ENCODE measurements at regions not wholly inside any gene's neighbourhood (a gene's known extent, or its start where the extent isn't known, plus 50 kb on each side); places are given as distances from the start of the nearest gene placed in this dataset.

DNA sequence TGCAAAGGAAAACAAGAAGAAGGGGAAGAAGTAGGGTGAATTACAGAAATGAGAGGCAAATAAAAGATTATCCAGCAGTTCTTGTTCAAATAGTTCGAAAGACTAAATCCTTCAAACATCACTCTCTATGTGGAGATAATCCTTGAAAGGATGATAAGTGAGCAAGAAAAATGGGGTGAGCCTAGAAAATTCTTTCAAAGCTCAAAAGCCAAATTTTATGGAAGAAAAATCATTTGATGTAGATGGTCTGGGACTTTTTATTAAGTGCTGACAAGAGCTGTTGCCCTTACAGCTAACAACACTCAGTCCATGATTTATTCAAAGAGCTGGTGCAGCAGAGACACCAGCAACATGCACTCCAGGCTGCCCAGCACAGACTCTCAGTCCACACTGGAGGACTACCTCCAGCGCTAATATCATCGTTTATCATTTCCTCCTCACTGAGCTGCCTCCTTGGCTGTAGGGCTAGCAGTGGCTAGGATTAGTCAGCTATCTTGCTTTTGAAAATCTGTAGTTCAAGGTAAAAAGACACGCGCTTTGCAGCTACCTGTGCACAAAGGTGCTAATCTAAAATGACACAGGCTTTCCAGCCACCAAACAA, 264.8 kb upstream of the KIF2A start:
- Histone ChIP-seq H3K4me1 (ENCODE audit: insufficient read depth, low read length) (peaks cover 26% of the 10 kb centered on the region), H3K9ac (ENCODE audit: low read depth, low read length) (no peak overlapping the region), H3K9me3 (ENCODE audit: control insufficient read depth, insufficient read depth, low read length) (no peaks in the 10 kb centered on the region), H3K36me3 (ENCODE audit: insufficient read depth, low read length) (no peaks in the 10 kb centered on the region)

DNA sequence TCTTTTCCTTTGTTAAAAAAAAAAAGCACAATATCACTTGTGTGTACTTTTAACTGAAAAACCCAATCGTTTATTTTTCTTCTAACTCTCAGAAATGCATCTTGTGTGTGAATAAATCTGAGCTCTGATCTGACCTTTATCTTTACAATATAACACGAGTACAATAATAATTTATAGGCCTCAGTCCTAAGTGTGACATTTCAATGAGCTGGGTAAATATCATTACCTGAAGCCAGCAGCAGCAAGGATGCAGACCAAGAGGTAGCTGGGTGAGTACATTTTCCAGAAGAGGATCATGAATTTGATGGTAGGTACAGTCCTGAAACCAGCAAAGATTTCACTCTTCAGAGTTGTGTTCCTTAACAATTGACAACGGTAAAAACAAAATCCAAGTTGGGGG, 264.0 kb upstream of the KIF2A start:
- H3K9ac ChIP-seq (ENCODE audit: low read depth, low read length), result no peak overlapping the region
- no peaks in the 10 kb centered on the region for H3K9me3 ChIP-seq (ENCODE audit: control insufficient read depth, insufficient read depth, low read length)
- no peaks in the 10 kb centered on the region for H3K36me3 ChIP-seq (ENCODE audit: insufficient read depth, low read length)

DNA sequence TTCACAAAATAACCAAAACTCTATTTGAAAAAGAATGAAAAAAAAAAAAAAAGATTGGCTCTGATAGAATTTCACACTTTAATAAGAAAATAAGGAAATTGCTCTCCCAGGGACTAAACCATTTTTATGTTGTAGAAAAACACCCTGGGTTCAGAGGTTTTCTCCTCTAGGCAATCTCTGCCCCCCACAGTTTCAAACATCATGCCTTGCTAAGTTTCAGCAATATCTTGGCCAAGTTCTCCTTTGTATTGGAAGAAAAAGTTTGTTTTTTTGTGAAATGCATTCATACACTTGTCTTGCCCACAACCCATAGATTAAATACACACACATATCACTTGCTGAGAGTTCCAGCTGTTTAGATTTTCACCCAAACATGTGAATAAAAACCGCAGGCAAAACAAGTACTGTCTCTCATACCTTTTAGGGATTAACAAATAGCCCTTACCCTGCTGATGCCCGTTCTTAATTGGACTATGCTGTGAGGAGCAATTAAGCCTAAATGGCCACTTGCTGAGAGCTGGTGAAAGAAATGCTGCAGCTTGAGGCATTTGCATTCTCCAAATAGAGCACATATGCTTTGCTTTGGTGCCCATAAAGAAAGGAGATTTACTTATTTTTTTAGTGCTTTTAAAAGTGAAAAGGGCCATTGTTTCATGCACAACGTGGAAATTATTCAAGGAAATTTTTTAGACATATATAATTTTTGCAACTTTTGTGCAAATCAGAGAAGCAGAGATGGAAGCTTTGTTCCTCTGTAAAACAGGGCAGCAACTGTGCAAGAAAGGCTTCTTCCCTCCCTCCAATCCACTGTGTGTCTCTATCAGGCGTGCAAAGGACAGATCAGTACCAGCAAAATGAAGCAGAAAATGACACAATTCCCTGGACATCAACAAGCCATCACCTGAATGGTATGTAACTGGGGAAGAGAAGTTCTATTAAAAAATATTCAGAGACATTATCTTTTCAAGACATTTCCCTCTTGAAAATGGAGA, 262.4 kb upstream of the KIF2A start:
- H3K4me1 ChIP-seq (ENCODE audit: insufficient read depth, low read length), result peaks cover 26% of the 10 kb centered on the region

More for the DNA sequence above, 264.0 kb upstream of the KIF2A start:
- peaks cover 26% of the 10 kb centered on the region for H3K4me1 ChIP-seq (ENCODE audit: insufficient read depth, low read length)

DNA sequence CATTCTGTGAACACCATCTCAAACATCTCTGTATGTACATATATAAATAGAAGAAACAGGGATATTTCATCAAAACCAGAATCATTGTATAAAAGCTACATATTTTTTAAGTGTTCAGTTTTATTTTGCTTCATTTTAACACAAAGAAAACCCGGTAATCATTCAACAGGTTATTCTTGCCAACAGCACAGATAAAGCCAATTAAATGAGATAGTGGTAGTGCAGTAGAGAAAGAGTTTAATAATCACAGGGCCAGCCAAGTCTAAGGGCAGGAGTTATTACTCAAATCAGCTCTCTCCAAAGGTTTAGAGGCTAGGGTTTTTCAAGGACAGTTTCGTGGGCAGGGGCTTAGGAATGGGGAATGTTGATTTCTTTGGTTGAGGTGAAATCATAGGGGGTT, 261.0 kb upstream of the KIF2A start:
- no peak overlapping the region for H3K9ac ChIP-seq (ENCODE audit: low read depth, low read length)
- H3K9me3 ChIP-seq (ENCODE audit: control insufficient read depth, insufficient read depth, low read length), result no peaks in the 10 kb centered on the region
- peaks cover 26% of the 10 kb centered on the region for H3K4me1 ChIP-seq (ENCODE audit: insufficient read depth, low read length)
- no peaks in the 10 kb centered on the region for H3K36me3 ChIP-seq (ENCODE audit: insufficient read depth, low read length)

More for the DNA sequence above, 262.4 kb upstream of the KIF2A start:
- Histone ChIP-seq H3K36me3 (ENCODE audit: insufficient read depth, low read length) (no peaks in the 10 kb centered on the region), H3K9me3 (ENCODE audit: control insufficient read depth, insufficient read depth, low read length) (no peaks in the 10 kb centered on the region), H3K9ac (ENCODE audit: low read depth, low read length) (no peak overlapping the region; the same call in 1 of the 2 replicates)

DNA sequence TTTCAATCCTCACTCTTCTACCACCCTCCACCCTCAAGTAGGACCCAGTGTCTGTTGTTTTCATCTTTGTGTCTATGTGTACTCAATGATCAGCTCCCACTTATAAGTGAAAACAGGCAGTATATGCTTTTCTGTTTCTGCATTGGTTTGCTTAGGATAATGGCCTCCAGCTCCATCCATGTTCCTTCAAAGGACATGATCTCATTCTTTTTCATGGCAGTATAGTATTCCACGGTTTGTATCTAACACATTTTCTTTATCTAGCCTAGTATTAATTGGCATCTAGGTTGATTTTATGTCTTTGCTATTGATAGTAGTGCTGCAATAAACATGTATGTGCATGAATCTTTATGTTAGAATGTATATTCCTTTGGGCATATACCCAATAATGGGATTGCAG, 259.8 kb upstream of the KIF2A start:
- Histone ChIP-seq H3K36me3 (ENCODE audit: insufficient read depth, low read length) (no peaks in the 10 kb centered on the region), H3K9me3 (ENCODE audit: control insufficient read depth, insufficient read depth, low read length) (no peaks in the 10 kb centered on the region), H3K4me1 (ENCODE audit: insufficient read depth, low read length) (peaks cover 26% of the 10 kb centered on the region), H3K9ac (ENCODE audit: low read depth, low read length) (no peak overlapping the region)

DNA sequence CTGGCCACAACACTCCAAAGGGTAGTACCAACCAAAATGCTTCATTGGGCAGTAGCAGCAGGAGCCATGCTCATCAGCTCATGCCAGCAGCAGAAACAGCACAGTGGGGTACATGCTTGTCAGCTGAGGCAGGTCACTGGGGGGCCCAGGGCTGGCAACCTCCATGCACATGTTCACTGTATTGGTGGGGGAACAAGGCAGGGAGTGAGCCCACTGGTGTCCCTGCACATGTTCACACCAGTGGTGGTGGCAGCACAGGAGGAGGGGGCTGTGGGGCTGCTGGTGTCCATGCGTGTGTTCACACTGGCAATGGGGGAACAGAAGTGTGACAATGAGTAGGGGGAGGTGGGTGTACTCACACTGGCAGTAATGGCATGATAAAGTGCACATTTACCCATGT, 254.3 kb upstream of the KIF2A start:
- H3K9me3 ChIP-seq (ENCODE audit: control insufficient read depth, insufficient read depth, low read length), result no peaks in the 10 kb centered on the region
- no peaks in the 10 kb centered on the region; the same call in 1 of the 2 replicates for H3K4me1 ChIP-seq (ENCODE audit: insufficient read depth, low read length)
- no peak overlapping the region for H3K9ac ChIP-seq (ENCODE audit: low read depth, low read length)
- H3K36me3 ChIP-seq (ENCODE audit: insufficient read depth, low read length), result no peaks in the 10 kb centered on the region

DNA sequence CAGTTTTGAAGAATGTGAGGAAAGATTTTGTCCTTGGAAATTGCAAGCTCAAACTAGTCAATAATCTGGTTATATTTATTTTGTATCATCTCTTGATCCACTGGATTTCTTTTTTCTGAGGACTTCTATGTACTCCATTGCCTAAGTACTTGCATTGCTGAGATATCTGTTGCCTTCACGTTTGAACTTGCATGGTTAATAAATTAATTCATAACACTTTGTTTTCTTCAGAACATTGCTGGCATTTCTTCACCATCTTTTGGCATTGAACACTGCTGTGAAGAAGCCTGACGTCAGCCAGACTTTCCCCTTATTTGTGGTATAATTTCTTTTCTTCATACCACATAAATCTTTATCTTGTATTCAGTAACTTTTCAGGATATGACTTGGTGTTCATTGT, 246.0 kb upstream of the KIF2A start:
- H3K4me1 ChIP-seq (ENCODE audit: insufficient read depth, low read length), result 0 out of 2 replicates have a peak, but pooled peaks cover 2% of the 10 kb centered on the region
- no peak overlapping the region for H3K9ac ChIP-seq (ENCODE audit: low read depth, low read length)
- H3K9me3 ChIP-seq (ENCODE audit: control insufficient read depth, insufficient read depth, low read length), result no peaks in the 10 kb centered on the region
- H3K36me3 ChIP-seq (ENCODE audit: insufficient read depth, low read length), result no peaks in the 10 kb centered on the region

DNA sequence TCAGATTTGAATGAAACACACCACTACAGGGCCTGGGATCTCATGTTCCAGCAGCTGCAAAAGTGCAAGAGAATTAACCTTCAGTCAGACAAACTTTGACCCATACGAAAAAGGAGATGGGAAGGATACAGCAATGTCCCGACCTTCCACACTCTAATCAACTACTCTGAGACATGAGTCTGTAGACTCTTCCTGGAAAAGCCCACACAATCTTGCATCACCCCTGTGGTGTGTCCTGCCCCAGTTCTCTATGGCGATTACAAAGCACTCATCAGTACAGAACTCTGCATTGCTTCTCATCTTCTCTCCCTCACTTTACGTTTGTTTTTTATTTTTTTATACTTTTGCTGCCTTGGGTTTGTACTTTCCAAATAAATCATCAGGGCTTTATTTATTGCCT, 241.0 kb upstream of the KIF2A start:
- Histone ChIP-seq H3K9ac (ENCODE audit: low read depth, low read length) (no peak overlapping the region), H3K9me3 (ENCODE audit: control insufficient read depth, insufficient read depth, low read length) (no peaks in the 10 kb centered on the region), H3K36me3 (ENCODE audit: insufficient read depth, low read length) (no peaks in the 10 kb centered on the region), H3K4me1 (ENCODE audit: insufficient read depth, low read length) (0 out of 2 replicates have a peak, but pooled peaks cover 4% of the 10 kb centered on the region)

DNA sequence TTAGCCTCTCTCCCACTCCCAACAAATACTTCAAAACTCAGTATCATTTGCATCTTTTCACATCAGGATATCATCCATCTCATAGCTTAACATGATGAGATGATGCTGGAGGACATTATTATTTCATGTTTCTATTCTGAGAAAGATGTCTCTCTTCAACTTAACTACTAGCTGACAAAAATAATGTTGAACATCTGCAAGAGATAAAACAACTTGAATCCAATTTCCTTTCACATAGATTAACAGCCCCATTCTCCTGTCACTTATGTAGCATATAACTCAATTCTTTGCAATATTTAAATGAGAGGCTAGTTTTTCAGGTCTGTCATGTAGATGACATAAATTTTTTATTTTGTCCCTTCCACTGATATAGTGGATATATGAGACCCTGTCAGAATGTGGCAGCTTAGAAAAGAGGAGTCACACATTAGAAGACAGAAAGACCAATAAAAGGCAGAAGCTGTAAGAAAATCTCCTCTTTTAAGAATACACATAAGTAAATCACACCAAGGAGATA, 239.2 kb upstream of the KIF2A start:
- Histone ChIP-seq H3K36me3 (ENCODE audit: insufficient read depth, low read length) (no peaks in the 10 kb centered on the region), H3K9me3 (ENCODE audit: control insufficient read depth, insufficient read depth, low read length) (no peaks in the 10 kb centered on the region), H3K4me1 (ENCODE audit: insufficient read depth, low read length) (0 out of 2 replicates have a peak, but pooled peaks cover 4% of the 10 kb centered on the region), H3K9ac (ENCODE audit: low read depth, low read length) (no peak overlapping the region)

DNA sequence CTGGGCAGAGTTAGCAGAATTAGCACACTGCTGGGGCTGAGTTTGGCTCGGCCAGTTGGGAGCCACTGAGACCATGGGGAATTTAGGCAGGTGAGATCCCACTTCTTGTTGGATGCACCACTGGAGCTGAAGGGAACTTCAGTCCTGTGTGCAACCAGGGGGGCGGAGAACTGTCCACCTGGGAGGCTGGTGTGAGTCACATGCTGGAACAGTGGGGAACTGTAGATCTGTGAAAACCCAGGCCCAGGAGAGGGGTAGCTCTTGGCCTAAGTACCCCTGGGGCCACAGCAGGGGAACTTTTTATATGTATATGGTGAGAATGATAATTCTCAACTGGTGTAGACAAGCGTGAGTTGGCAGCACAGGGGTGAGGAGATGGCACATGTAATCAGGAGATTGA, 237.5 kb upstream of the KIF2A start:
- Histone ChIP-seq H3K4me1 (ENCODE audit: insufficient read depth, low read length) (peaks cover 16% of the 10 kb centered on the region), H3K36me3 (ENCODE audit: insufficient read depth, low read length) (no peaks in the 10 kb centered on the region), H3K9me3 (ENCODE audit: control insufficient read depth, insufficient read depth, low read length) (no peaks in the 10 kb centered on the region)

DNA sequence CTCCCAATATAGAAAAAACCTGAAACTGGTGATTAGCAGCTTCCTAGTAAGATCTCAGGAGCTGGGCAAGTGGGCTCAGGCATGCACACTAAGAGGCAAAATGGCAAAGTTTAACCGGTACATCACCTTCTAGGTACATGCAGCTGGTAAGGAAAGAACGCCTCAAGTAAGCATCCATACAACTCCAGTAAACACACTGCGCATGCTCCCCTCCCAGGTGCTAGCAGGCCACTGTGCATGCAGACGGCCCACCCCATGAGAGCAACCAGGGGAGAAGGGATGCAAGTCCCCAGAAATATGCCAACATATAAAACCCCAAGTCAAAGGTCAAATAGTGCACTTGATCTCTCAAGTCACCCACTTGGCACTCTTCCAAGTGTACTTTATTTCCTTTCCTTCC, 228.6 kb upstream of the KIF2A start:
- no peaks in the 10 kb centered on the region for H3K36me3 ChIP-seq (ENCODE audit: insufficient read depth, low read length)
- H3K4me1 ChIP-seq (ENCODE audit: insufficient read depth, low read length), result peaks cover 46% of the 10 kb centered on the region
- no peaks in the 10 kb centered on the region for H3K9me3 ChIP-seq (ENCODE audit: control insufficient read depth, insufficient read depth, low read length)
- no peak overlapping the region for H3K9ac ChIP-seq (ENCODE audit: low read depth, low read length)

More for the DNA sequence above, 237.5 kb upstream of the KIF2A start:
- H3K9ac ChIP-seq (ENCODE audit: low read depth, low read length), result no peak overlapping the region

DNA sequence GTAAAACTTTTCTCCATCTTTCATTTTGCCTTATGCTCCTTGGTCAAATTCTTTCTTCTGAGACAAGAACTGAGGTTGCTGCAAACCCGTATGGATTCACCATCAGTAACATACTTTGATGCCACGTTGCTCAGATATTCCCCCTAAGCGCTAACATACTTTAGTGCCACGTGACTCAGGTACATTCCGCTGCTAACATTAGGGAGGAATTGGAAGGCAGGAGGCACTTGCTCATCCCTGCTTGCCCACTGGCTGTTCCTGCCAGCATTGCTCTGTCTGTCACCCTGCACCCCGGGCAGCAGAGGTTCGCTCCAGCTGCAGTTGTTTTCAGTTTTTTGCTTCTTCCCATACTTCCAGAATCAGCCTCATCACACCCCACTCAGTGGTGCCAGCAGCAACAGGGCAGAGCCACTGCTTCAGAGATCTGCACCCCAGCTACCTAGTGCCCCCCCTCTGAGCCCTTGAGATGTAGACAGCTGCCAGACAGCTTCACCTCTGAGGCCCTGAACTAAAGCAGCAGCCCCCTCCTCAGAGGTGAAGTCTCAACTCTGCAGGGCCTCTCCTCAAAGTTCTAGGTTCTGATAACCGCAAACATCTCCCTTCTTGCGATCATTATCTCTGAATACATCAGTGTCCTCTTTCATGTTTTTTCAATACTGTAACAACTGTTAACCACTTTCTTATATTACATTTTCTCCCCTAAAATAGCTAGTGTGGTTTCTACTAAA, 228.0 kb upstream of the KIF2A start:
- no peaks in the 10 kb centered on the region for H3K36me3 ChIP-seq (ENCODE audit: insufficient read depth, low read length)
- no peaks in the 10 kb centered on the region for H3K9me3 ChIP-seq (ENCODE audit: control insufficient read depth, insufficient read depth, low read length)
- H3K9ac ChIP-seq (ENCODE audit: low read depth, low read length), result no peak overlapping the region
- peaks cover 40% of the 10 kb centered on the region for H3K4me1 ChIP-seq (ENCODE audit: insufficient read depth, low read length)

DNA sequence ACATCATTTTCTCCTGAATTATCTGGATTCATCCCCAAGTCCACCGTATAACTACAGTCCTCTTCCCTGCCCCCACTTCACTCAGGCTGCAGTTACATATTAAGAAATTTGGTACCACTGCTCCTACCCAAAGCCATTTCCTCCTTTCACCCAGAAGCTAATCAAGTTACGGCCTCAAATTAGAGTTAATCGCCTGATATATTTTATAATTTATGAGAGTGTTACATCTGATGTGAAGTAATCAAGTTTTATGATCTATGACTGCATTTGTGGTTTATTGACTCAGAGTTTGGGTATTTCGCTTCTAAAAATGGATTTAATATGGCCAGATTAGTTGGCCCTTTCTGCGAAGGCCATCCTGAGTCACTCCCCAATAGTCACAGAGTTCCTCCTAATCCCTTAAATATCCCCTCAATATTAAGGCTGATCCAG, 223.6 kb upstream of the KIF2A start:
- peaks cover 13% of the 10 kb centered on the region for H3K4me1 ChIP-seq (ENCODE audit: insufficient read depth, low read length)

DNA sequence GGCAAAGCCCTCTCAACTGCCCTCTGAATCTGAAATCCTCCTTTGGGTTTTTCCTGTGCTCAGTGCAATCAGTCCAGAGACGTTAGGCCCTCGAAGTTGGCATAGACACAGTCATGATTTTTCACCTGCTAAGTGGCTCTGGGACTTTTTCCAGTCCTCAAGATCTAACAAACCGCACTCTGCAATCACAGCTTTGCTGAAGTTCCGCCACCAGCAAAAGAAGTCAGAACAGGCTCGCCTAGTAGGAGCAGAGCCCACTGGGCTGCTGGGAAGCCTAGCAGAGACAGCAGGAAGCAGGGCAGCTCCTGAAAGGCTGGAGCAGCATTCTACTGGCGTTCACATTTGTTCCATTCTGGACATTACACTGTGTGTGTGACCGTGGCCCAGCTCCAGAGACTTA, 222.8 kb upstream of the KIF2A start:
- Histone ChIP-seq H3K9ac (ENCODE audit: low read depth, low read length) (no peak overlapping the region), H3K4me1 (ENCODE audit: insufficient read depth, low read length) (peaks cover 4% of the 10 kb centered on the region; the same call in 1 of the 2 replicates), H3K9me3 (ENCODE audit: control insufficient read depth, insufficient read depth, low read length) (no peaks in the 10 kb centered on the region), H3K36me3 (ENCODE audit: insufficient read depth, low read length) (no peaks in the 10 kb centered on the region)

More for the DNA sequence above, 223.6 kb upstream of the KIF2A start:
- H3K36me3 ChIP-seq (ENCODE audit: insufficient read depth, low read length), result no peaks in the 10 kb centered on the region
- no peaks in the 10 kb centered on the region for H3K9me3 ChIP-seq (ENCODE audit: control insufficient read depth, insufficient read depth, low read length)
- no peak overlapping the region for H3K9ac ChIP-seq (ENCODE audit: low read depth, low read length)
